Activated T-cell treated with anti-CD3 and anti-CD28 coated beads, Interleukin-2, amount 50 U/mL, for 72 hours (primary cell): ENCODE measurements at regions not wholly inside any gene's neighbourhood (a gene's known extent, or its start where the extent isn't known, plus 50 kb on each side); places are given as distances from the start of the nearest gene placed in this dataset.

Experiments used
- ATAC-seq, 2 donors: fragments of 150-1000 bp; cut with Tn5 transposase; replicated peaks in 1 of 2; 2 replicates each; pipeline ENCODE4 v1.10.0; 2021; ENCODE audit warnings: moderate library complexity in 2 of 2, mild to moderate bottlenecking in 1 of 2
- DNase-seq, 2 donors: peaks; one replicate each; pipeline ENCODE4 v3.0.0; 2021 to 2022; ENCODE audit warnings: mixed read lengths in 1 of 2
- H3K27ac Mint-ChIP-seq: one replicate; pipeline ENCODE4 v1.8.0; 2022; ENCODE audit warnings: mild to moderate bottlenecking, moderate library complexity, mixed read lengths
- H3K27me3 Mint-ChIP-seq: one replicate; pipeline ENCODE4 v1.8.0; 2022; ENCODE audit warnings: low read depth, mixed read lengths
- H3K36me3 Mint-ChIP-seq, 2 donors: one replicate each; pipeline ENCODE4 v1.8.0; 2022; ENCODE audit warnings: mixed read lengths in 2 of 2, mild to moderate bottlenecking in 1 of 2; ENCODE audit not compliant: insufficient read depth in 2 of 2
- H3K4me1 Mint-ChIP-seq: one replicate; pipeline ENCODE4 v1.8.0; 2022; ENCODE audit warnings: low read depth, mixed read lengths
- H3K4me3 Mint-ChIP-seq, 2 donors: one replicate each; pipeline ENCODE4 v1.8.0; 2022; ENCODE audit warnings: mild to moderate bottlenecking in 2 of 2, mixed read lengths in 2 of 2, moderate library complexity in 2 of 2
- H3K9me3 Mint-ChIP-seq, 2 donors: one replicate each; pipeline ENCODE4 v1.8.0; 2022; ENCODE audit warnings: mixed read lengths in 2 of 2

GRCh38 chr21:27082431-27083010 lies 115.6 kb upstream of the ADAMTS5 start:
- Mint-ChIP-seq H3K9me3 (no peaks in the 10 kb centered on the region), H3K4me3 (no peak overlapping the region), H3K36me3 (no peaks in the 10 kb centered on the region), H3K27ac (no peak overlapping the region), H3K4me1 (no peaks in the 10 kb centered on the region), H3K27me3 (no peaks in the 10 kb centered on the region)
- no peak for ATAC-seq
- no peak for DNase-seq

DNA sequence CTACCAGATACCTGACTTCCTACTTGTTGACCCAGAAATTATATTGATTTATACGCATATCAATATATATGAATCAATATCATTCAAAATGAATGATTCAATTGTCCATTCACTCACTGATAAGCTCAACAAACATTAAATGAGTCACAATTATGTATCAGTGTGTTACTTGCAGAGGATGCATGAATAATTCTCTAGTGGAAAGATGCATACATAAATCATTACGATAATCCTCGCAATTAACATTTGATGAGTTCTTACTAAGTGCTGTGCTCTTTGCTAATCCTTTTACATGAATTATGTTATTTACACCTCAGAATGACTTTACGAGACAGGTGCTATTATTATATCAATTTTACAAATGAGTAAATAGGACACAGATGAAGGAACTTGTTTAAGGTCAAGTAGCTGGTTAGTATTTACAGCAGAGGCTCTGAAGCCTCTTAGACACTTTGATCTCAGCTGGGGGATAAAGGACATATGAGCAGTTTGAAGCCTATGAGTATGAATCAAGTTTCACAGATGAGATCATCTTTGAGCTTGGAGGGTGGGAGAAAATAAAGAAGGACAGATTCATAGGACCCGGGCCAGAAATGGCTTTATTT lies 112.8 kb upstream of the ADAMTS5 start:
- Mint-ChIP-seq H3K27me3 (no peaks in the 10 kb centered on the region), H3K36me3 (no peaks in the 10 kb centered on the region), H3K27ac (no peak overlapping the region), H3K9me3 (no peaks in the 10 kb centered on the region), H3K4me3 (no peak overlapping the region), H3K4me1 (no peaks in the 10 kb centered on the region)
- no peak for ATAC-seq
- DNase-seq: no peak

- Mint-ChIP-seq H3K27me3 (no peaks in the 10 kb centered on the region), H3K27ac (no peak overlapping the region), H3K4me3 (no peak overlapping the region), H3K36me3 (no peaks in the 10 kb centered on the region), H3K4me1 (no peaks in the 10 kb centered on the region), H3K9me3 (no peaks in the 10 kb centered on the region)
- ATAC-seq (no peak), DNase-seq (no peak)
These were observed 112.0 kb upstream of the ADAMTS5 start for GRCh38 chr21:27078915-27079314.

DNA sequence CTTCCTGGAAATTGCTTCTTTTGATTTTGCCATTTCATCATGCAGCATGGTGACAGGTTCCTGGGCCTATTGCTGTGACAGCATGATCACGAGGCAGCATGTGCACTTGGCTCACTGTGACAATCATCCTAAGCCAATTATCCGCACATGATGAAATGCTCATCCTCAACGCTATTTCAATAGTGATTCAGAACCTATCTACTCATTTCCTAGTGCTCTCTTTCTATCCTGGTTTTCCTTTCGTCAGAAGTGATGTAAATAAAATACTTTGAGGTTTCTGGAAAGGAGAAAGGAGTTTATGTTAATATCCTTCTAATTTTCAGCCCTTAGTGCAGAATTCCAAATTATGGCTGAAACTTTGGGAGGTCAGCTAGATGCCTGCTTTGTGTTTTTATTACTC lies 110.6 kb upstream of the ADAMTS5 start:
- DNase-seq: no peak
- Mint-ChIP-seq H3K4me1 (no peaks in the 10 kb centered on the region), H3K9me3 (peaks cover 0 to 3% of the 10 kb centered on the region in 2 donors), H3K27me3 (no peaks in the 10 kb centered on the region), H3K36me3 (no peaks in the 10 kb centered on the region), H3K4me3 (no peak overlapping the region), H3K27ac (no peak overlapping the region)
- ATAC-seq: no peak

- Mint-ChIP-seq H3K4me1 (no peaks in the 10 kb centered on the region), H3K4me3 (no peak overlapping the region), H3K36me3 (no peaks in the 10 kb centered on the region), H3K9me3 (peaks cover 0 to 6% of the 10 kb centered on the region in 2 donors), H3K27me3 (no peaks in the 10 kb centered on the region), H3K27ac (no peak overlapping the region)
- DNase-seq: no peak
- ATAC-seq: no peak
These were observed 109.1 kb upstream of the ADAMTS5 start for GRCh38 chr21:27076025-27076424.

DNA sequence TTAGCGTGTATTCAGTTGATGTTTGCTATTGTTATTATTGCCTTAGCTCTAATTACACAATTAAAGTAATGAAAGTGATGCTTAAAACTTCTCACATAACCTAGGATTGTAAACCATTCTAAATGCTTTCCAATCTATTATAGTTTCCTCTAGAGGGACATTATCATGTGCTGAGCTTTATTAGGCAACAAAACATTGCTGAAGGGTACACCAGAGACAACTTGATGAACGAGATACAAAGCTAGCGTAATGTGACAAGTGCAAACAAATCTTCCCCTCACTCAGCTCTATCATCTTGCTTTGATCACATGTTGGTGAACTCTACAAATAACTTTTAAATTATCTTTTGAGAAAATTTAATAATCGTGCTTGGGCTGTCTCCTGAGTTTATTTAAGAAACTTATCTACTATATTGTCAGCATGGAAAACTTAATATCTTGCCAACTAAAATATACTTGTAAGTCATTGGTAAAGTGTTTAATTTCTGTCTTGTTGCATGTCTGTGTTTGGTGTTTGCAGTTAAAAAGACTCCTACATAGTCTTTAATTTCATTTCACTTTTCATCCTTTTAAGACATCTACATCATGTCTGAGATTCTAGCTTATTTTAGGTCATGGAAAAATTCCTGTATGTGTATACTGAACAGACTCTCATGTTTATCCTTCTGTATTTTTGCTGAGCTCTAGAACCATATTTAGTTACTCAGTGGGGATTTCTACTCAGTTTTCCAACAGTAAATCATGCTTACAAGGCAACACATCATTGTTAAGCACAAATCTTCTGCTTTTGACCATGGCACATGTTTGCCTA lies 104.2 kb upstream of the ADAMTS5 start:
- Mint-ChIP-seq H3K4me3 (no peak overlapping the region), H3K9me3 (peaks cover 2 to 8% of the 10 kb centered on the region in 2 donors), H3K4me1 (no peaks in the 10 kb centered on the region), H3K27me3 (no peaks in the 10 kb centered on the region), H3K36me3 (no peaks in the 10 kb centered on the region), H3K27ac (no peak overlapping the region)
- no peak for DNase-seq
- ATAC-seq: no peak

GRCh38 chr21:27068811-27069210 lies 101.9 kb upstream of the ADAMTS5 start:
- peaks cover 0 to 1% of the 10 kb centered on the region in 2 donors for H3K36me3 Mint-ChIP-seq
- peaks cover 8% of the 10 kb centered on the region in 2 donors for H3K9me3 Mint-ChIP-seq
- no peaks in the 10 kb centered on the region for H3K4me1 Mint-ChIP-seq
- ATAC-seq (no peak), DNase-seq (no peak)
- no peak overlapping the region for H3K27ac Mint-ChIP-seq
- H3K4me3 Mint-ChIP-seq: no peak overlapping the region
- H3K27me3 Mint-ChIP-seq: no peaks in the 10 kb centered on the region

DNA sequence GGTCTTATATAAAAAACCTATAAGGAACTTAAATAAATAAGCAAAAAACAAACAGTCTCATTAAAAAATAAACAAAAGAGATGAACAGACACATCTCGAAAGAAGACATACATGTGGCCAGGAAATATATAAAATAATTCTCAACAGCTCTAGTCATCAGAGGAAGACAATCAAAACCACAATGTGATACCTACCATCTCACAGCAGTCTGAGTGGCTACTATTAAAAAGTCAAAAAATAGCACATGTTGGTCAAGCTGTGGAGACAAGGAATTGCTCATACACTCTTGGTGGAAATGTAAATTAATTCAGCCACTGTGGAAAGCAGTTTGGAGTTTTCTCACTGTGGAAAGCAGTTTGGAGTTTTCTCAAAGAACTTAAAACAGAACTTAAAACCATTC lies 100.3 kb upstream of the ADAMTS5 start:
- ATAC-seq (no peak), DNase-seq (no peak)
- Mint-ChIP-seq H3K9me3 (peaks cover 10 to 13% of the 10 kb centered on the region in 2 donors), H3K4me1 (no peaks in the 10 kb centered on the region), H3K4me3 (no peak overlapping the region), H3K27ac (no peak overlapping the region), H3K36me3 (peaks cover 0 to 4% of the 10 kb centered on the region in 2 donors), H3K27me3 (no peaks in the 10 kb centered on the region)

GRCh38 chr21:27062443-27062842 lies 95.6 kb upstream of the ADAMTS5 start:
- Mint-ChIP-seq H3K9me3 (peaks cover 10 to 13% of the 10 kb centered on the region in 2 donors), H3K27me3 (no peaks in the 10 kb centered on the region), H3K4me1 (no peaks in the 10 kb centered on the region), H3K36me3 (peaks cover 0 to 4% of the 10 kb centered on the region in 2 donors), H3K4me3 (no peak overlapping the region), H3K27ac (no peak overlapping the region)
- no peak for ATAC-seq
- DNase-seq: no peak

- DNase-seq (no peak), ATAC-seq (no peak)
- H3K4me1 Mint-ChIP-seq: no peaks in the 10 kb centered on the region
- no peak overlapping the region for H3K27ac Mint-ChIP-seq
- H3K4me3 Mint-ChIP-seq: no peak overlapping the region
- H3K27me3 Mint-ChIP-seq: no peaks in the 10 kb centered on the region
- peaks cover 0 to 5% of the 10 kb centered on the region in 2 donors for H3K36me3 Mint-ChIP-seq
- H3K9me3 Mint-ChIP-seq: peaks cover 12 to 14% of the 10 kb centered on the region in 2 donors
These were observed 94.9 kb upstream of the ADAMTS5 start for GRCh38 chr21:27061770-27062169.

DNA sequence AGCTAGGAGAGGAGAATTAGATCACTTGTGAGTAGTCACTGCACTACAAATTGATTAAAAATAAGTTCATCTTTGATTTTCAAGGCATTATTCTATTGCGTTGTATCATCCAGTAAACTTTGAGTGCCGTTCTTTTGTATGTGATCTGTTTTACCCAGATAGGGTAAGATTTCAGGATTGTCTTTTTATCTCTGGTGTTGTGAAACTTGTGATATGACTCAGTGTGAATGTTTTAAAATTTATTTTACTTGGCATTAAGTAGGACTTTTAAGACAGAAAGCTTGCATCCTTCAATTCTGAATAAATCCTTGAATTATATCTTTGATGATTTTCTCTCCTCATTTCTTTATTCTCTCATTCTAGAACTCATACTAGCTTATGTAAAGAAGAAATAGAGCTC lies 93.3 kb upstream of the ADAMTS5 start:
- no peak for ATAC-seq
- H3K27me3 Mint-ChIP-seq: no peaks in the 10 kb centered on the region
- DNase-seq: no peak
- peaks cover 0 to 5% of the 10 kb centered on the region in 2 donors for H3K36me3 Mint-ChIP-seq
- H3K4me3 Mint-ChIP-seq: no peak overlapping the region
- no peak overlapping the region for H3K27ac Mint-ChIP-seq
- no peaks in the 10 kb centered on the region for H3K4me1 Mint-ChIP-seq
- H3K9me3 Mint-ChIP-seq: peaks cover 10 to 16% of the 10 kb centered on the region in 2 donors

- Mint-ChIP-seq H3K9me3 (peaks cover 6 to 16% of the 10 kb centered on the region in 2 donors), H3K27me3 (no peaks in the 10 kb centered on the region), H3K4me1 (no peaks in the 10 kb centered on the region), H3K27ac (no peak overlapping the region), H3K4me3 (no peak overlapping the region), H3K36me3 (peaks cover 0 to 4% of the 10 kb centered on the region in 2 donors)
- ATAC-seq (no peak), DNase-seq (no peak)
These were observed 92.1 kb upstream of the ADAMTS5 start for GRCh38 chr21:27058673-27059605.

GRCh38 chr21:27057997-27058396 lies 91.1 kb upstream of the ADAMTS5 start:
- H3K9me3 Mint-ChIP-seq: peaks cover 4 to 15% of the 10 kb centered on the region in 2 donors
- no peak for ATAC-seq
- no peak overlapping the region for H3K27ac Mint-ChIP-seq
- H3K36me3 Mint-ChIP-seq: peaks cover 0 to 4% of the 10 kb centered on the region in 2 donors
- H3K4me3 Mint-ChIP-seq: no peak overlapping the region
- H3K27me3 Mint-ChIP-seq: no peaks in the 10 kb centered on the region
- H3K4me1 Mint-ChIP-seq: no peaks in the 10 kb centered on the region
- DNase-seq: no peak
